Right kidney (tissue), 1 donor: ENCODE measurements at regions not wholly inside any gene's neighbourhood (a gene's known extent, or its start where the extent isn't known, plus 50 kb on each side); places are given as distances from the start of the nearest gene placed in this dataset.
A peak's percentile ranks its signal among the peaks of the same experiment; 100 is the strongest.
"Not testable (repeated sequence)": the region's sequence is repeated elsewhere in the genome, so short reads cannot be mapped to it uniquely, and the experiment has no call there.

ENCODE experiments used
- DNase-seq: peaks from one replicate; pipeline ENCODE4 v3.0.0-alpha.2; 2016

GRCh38 chr12:29943683-29944082 lies 159.9 kb upstream of the TMTC1 start:
- DNase-seq: no peak

GRCh38 chr12:29940811-29941210 lies 157.1 kb upstream of the TMTC1 start:
- no peak for DNase-seq

GRCh38 chr12:29930503-29930902 lies 146.8 kb upstream of the TMTC1 start:
- DNase-seq: no peak

GRCh38 chr12:29929295-29929694 lies 145.6 kb upstream of the TMTC1 start:
- no peak for DNase-seq

- DNase-seq: no peak
Measured at GRCh38 chr12:29921307-29921706, 137.6 kb upstream of the TMTC1 start.

GRCh38 chr12:29908157-29908556 lies 124.4 kb upstream of the TMTC1 start:
- no peak for DNase-seq

- DNase-seq: no peak
Measured at GRCh38 chr12:29907461-29907860, 123.7 kb upstream of the TMTC1 start.

- DNase-seq: no peak
Measured at GRCh38 chr12:29902043-29902442, 118.3 kb upstream of the TMTC1 start.

- DNase-seq: no peak
Measured at GRCh38 chr12:29901585-29901984, 117.8 kb upstream of the TMTC1 start.

GRCh38 chr12:29899212-29899931 lies 115.6 kb upstream of the TMTC1 start:
- DNase-seq: no peak

GRCh38 chr12:29895966-29896365 lies 112.2 kb upstream of the TMTC1 start:
- no peak for DNase-seq

- no peak for DNase-seq
Measured at GRCh38 chr12:29893002-29893401, 109.3 kb upstream of the TMTC1 start.

GRCh38 chr12:29891792-29892191 lies 108.0 kb upstream of the TMTC1 start:
- DNase-seq: no peak

- DNase-seq: no peak
Measured at GRCh38 chr12:29889737-29890136, 106.0 kb upstream of the TMTC1 start.

- DNase-seq: no peak
Measured at GRCh38 chr12:29888777-29889176, 105.0 kb upstream of the TMTC1 start.

- not testable (repeated sequence) for DNase-seq
Measured at GRCh38 chr12:29884957-29885356, 101.2 kb upstream of the TMTC1 start.

- DNase-seq: no peak
Measured at GRCh38 chr12:29883941-29884554, 100.3 kb upstream of the TMTC1 start.

- no peak for DNase-seq
Measured at GRCh38 chr12:29883525-29883924, 99.8 kb upstream of the TMTC1 start.

- no peak for DNase-seq
Measured at GRCh38 chr12:29882846-29883245, 99.1 kb upstream of the TMTC1 start.

GRCh38 chr12:29880987-29881386 lies 97.2 kb upstream of the TMTC1 start:
- DNase-seq: no peak

GRCh38 chr12:29879606-29880308 lies 96.0 kb upstream of the TMTC1 start:
- DNase-seq: no peak

- DNase-seq: peak; percentile 3
Measured at GRCh38 chr12:29869946-29870345, 86.2 kb upstream of the TMTC1 start.

- no peak for DNase-seq
Measured at GRCh38 chr12:29867823-29868222, 84.1 kb upstream of the TMTC1 start.

GRCh38 chr12:29863665-29864064 lies 79.9 kb upstream of the TMTC1 start:
- DNase-seq: no peak
